ENCODE measurements at regions not wholly inside any gene's neighbourhood (a gene's known extent, or its start where the extent isn't known, plus 50 kb on each side); places are given as distances from the start of the nearest gene placed in this dataset.
"Not testable (repeated sequence)": the region's sequence is repeated elsewhere in the genome, so short reads cannot be mapped to it uniquely, and the experiment has no call there.

GRCh38 chr13:50485979-50486935 lies 357.2 kb downstream of the DLEU7 start:
- no peak for DNase-seq

DNA sequence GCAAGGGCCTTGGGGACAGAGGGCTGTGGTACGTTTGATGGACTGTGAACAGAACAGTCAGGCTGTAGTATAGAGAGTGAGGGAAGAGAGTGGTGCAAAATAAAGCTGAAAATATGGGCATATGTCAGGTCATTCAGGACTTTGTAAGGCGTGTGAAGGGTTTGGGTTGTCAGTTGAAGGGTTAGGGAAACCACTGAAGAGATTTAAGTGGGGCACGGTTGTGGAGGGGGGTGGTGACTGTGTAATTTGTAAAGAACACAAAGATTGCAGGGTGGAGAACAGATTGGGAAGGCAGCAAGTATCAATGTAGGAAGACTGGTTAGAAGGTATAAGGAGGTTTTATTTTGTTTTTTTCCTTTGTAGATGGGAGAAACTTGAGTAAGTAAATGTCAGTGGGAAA lies 349.8 kb downstream of the DLEU7 start:
- no peak for DNase-seq

DNA sequence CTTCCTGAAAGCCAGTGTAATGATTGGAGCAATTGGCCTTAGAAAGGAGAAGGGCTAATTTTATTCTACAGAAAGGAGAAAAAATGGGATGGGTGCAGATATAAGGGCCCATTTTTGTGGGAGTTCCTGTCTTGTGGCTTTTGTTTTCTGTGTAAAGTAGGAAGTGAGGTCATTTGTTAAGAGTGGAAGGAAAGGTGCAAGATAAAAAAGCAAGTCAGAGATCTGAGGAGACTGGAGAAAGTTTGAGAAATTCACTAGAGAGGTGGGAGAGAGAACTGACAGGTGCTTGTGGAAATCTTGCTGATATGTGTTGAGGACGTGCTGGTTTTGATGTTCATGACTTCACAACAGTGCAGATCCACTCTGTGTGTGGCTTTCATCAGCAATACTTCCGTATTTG lies 349.4 kb downstream of the DLEU7 start:
- DNase-seq = no peak

DNA sequence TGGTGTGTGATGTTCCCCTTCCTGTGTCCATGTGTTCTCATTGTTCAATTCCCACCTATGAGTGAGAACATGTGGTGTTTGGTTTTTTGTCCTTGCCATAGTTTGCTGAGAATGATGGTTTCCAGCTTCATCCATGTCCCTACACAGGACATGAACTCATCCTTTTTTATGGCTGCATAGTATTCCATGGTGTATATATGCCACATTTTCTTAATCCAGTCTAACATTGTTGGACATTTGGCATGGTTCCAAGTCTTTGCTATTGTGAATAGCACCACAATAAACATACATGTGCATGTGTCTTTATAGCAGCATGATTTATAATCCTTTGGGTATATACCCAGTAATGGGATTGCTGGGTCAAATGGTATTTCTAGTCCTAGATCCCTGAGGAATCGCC lies 340.3 kb downstream of the DLEU7 start:
- DNase-seq = not testable (repeated sequence)

GRCh38 chr13:50509167-50509566 lies 334.3 kb downstream of the DLEU7 start:
- DNase-seq = no peak

GRCh38 chr13:50509771-50510441 lies 333.6 kb downstream of the DLEU7 start:
- DNase-seq = no peak

GRCh38 chr13:50510885-50511545 lies 332.5 kb downstream of the DLEU7 start:
- DNase-seq = not testable (repeated sequence)

DNA sequence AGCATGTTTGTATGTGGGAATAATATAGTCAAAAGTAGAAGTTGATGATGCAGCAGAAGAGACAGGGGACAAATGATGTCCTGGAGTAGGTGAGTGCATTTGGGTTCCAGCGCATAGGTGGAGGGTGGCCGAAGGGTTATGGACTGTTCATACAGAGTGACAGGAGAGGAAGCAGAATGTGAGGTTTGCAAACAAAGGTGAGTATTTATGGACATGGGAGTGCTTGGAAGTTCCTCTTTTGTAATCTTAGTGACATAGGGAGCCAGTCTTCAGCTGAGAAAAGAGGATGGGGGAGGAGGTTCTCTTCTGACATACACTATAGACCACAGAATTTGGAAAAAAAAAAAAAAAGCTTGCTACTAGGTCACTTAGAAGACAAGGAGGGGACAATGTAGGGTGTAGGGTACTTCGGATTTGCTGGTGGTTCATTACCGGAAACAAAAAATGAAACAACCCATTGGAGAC lies 331.6 kb downstream of the DLEU7 start:
- no peak for DNase-seq

GRCh38 chr13:50512474-50513299 lies 330.8 kb downstream of the DLEU7 start:
- DNase-seq = peak; percentile 70

DNA sequence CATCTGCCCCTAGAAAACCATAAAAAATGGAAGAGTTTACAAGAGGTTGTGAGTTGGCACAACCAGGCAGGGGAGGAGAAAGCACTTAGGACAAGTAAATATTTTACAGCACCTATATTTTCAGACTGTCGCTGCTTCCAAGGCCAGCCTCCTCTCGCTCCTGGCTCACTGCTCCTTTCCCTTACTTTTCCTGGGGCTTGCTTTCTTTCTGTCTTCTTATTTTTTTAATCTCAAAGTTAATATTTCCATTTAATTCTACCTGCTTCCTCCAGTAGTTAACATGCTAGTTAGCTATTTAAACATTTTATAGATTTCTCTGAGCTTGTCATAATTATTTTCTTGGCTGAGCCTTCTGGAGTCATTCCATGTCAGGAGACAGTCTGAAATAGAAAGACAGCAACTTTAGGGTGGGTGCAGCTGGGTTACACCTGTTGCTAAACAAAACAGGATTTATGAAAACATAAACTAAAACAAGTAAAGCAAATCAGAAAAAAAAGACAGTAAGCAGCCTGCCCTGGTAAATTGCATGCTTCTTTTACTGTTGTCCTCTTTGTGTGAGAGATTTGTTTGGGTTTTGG lies 330.1 kb downstream of the DLEU7 start:
- no peak for DNase-seq

GRCh38 chr13:50514249-50514648 lies 329.2 kb downstream of the DLEU7 start:
- DNase-seq = no peak

GRCh38 chr13:50518131-50518530 lies 325.4 kb downstream of the DLEU7 start:
- no peak for DNase-seq

- DNase-seq = no peak
Measured at GRCh38 chr13:50518781-50519201, 324.7 kb downstream of the DLEU7 start.

DNA sequence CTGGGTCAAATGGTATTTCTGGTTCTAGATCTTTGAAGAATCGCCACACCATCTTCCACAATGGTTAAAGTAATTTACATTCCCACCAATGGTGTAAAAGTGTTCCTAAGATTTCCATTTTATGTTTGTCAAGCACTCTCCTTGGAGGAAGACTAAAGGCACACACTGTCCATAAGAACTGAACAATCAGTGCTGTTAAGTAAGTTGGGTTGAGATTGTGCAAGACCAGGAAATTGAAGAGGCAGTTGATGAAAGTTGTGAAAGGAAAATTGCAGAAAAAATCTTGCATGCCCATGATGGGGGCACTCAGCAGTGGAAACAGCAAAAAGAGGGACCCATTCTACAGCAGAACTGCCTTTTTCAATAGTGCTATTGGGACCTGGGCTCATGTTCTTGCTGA lies 323.6 kb downstream of the DLEU7 start:
- no peak for DNase-seq

DNA sequence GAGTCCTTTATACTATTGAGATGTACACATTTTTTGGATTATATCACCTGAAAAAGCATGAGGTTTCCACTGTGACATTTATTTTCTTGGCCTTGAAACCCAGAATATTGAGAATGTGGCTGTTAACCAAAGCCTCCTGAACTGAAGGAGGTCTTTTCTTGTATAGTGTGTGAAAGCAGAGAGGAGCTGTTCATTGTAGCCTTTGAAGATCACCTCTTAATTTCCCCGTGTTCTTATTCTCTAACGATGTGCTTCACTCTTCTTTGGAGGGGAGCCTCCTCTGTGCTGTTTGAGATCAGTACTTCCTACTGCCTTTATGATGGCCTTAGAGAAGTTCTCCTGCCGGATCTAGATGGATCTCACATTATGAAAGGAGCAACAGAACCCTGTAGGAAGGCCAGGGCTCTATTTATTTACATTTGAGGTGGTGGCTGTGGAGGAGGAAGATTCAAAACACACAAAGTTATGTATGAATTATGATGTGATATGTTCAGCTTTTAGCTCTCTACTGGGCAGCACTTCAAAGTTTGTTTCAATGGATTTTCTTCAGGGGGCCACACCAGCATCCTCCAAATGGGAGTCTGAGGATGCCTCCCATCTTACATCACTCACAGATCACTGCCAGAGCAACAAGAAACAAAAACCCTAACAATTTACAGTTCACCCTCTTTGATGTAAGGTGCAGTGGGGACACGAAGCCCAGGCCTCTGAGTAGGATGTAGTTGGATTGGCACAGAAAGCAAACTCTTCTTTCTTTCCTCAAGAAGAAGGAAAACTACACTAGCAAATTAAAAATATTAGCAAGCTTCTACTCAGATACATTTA lies 322.3 kb downstream of the DLEU7 start:
- DNase-seq = no peak

GRCh38 chr13:50521831-50522149 lies 321.7 kb downstream of the DLEU7 start:
- peak; percentile 80 for DNase-seq

DNA sequence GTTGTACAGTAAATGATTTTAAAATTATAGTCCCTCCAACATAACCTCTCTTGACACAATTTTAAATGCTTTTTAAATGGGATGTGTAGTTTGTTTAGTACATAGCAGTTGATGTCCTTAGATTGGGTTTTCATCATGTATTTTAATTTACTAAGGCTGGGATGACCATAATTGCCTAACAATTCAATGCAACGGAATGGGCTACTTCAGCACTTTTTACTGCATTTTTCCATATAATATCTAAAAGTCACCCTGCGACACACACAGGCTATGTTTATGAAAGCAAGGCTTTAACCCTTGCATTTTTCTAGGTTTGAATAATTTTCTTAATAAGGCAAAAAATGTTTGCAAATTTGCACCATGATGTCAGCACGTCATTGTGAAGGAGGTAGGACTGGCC lies 321.0 kb downstream of the DLEU7 start:
- no peak for DNase-seq

GRCh38 chr13:50523307-50523706 lies 320.2 kb downstream of the DLEU7 start:
- no peak for DNase-seq

DNA sequence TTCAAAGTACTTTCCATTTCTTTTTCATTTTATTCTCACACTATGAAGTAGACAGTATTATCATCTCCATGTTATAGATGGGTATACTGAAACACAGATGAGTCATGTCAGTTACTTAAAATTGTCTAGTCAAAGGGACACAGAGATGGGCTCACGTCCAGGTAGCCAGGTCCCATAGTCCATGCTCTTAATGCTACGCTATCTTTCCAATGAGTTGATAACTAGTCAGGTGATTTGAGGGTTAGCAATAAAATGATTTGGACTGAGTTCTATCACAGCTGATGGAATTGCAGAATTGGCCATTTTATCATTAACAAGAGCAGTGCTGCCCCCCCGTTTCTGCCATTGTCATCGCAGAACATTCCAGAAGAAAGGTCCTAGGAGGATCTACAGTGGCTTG lies 318.9 kb downstream of the DLEU7 start:
- DNase-seq = no peak

- no peak for DNase-seq
Measured at GRCh38 chr13:50526661-50527071, 316.8 kb downstream of the DLEU7 start.
